HG03521 (cell line): ENCODE measurements at regions not wholly inside any gene's neighbourhood (a gene's known extent, or its start where the extent isn't known, plus 50 kb on each side); places are given as distances from the start of the nearest gene placed in this dataset.
A peak's percentile ranks its signal among the peaks of the same experiment; 100 is the strongest.
"Not testable (repeated sequence)": the region's sequence is repeated elsewhere in the genome, so short reads cannot be mapped to it uniquely, and the experiment has no call there.

ENCODE experiments used
- ATAC-seq: cut with Tn5 transposase; IDR thresholded peaks from one replicate; pipeline ENCODE4 v1.9.1; 2021; ENCODE audit warnings: mild to moderate bottlenecking, moderate library complexity; ENCODE audit not compliant: unreplicated experiment

DNA sequence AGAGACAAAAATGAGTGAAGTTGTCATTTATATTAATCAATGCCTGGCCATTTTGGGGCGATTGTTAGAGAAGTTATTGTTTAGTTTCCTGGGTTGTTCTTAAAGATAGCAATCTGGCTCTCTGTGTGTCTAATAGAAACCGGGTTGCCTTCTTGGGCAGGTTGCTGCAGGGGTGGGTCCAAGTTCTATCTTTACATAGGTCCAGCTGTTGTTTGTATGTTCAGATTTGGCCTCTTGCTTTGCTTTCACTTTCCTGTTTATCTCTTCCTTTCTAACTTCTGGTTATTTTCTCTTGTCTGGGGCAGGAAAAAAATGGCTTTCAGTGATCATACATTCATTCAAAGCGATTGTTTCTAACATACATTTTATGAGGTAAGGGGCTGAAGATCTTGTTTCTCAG is 128.4 kb upstream of the NOX3 start:
- no peak for ATAC-seq

- no peak for ATAC-seq
Observed at GRCh38 chr6:155582016-155582991, 126.7 kb upstream of the NOX3 start.

DNA sequence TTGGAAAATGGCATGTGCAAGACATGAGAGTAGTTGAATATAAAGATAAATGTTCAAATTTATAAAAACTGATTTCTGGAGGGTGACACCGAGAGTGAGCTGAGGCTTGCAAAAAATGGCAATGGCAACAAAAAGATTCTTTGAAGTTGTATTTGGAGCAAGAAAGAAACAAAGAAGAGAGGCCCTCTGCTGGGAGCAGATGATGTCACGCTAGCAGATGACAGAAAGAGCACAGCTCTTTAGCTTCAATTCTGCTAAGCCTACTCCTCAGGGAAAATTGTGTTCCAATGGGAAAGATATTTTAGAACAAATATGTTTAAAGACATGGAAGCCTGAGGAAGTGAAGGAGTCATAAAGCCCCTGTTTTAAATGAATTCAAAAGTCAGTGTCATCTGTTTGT is 125.3 kb upstream of the NOX3 start:
- ATAC-seq: no peak

GRCh38 chr6:155578251-155578650 is 122.6 kb upstream of the NOX3 start:
- no peak for ATAC-seq

DNA sequence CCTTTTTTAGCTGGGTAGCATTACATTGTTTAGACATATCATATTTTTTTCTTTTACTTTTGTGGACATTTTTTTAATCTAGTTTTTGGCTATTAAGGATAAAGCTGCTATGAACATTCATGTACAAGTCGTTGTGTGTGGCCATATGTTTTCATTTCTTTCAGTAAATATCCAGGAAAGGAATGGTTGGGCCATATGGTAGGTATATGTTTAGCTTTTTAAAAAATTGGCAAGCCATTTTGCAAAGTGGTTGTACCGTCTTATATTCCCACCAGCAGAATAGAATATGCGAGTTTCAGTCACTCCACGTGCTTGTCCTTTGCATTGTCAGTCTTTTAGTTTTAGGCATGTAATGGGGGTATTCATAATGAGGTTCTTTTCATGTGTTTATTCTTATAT is 106.3 kb upstream of the NOX3 start:
- no peak for ATAC-seq

- ATAC-seq: no peak
Observed at GRCh38 chr6:155561257-155561965, 105.8 kb upstream of the NOX3 start.

GRCh38 chr6:155549928-155550327 is 94.3 kb upstream of the NOX3 start:
- ATAC-seq: no peak

GRCh38 chr6:155549028-155549798 is 93.6 kb upstream of the NOX3 start:
- no peak for ATAC-seq

GRCh38 chr6:155548576-155548975 is 92.9 kb upstream of the NOX3 start:
- ATAC-seq: no peak

DNA sequence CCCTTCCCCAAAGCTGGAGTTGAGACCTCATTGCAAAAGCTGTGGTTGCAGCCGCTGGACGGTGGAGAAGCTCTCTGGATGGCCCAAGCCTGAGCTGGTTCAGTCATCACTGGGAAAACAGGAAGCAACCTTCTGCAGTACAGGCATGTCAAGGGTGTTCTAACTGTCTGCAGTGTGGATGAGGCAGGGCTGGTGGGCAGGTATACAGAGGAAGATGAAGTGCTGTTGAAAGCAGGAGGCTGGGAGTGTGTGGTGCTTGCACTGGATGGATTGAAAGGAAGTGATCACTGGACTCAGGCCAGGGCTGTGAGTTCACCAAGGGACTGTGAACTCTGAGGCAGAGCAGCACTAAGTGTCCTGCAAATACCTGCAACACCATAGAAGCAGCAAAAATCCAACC is 89.0 kb upstream of the NOX3 start:
- no peak for ATAC-seq

GRCh38 chr6:155543166-155543847 is 87.7 kb upstream of the NOX3 start:
- ATAC-seq: no peak

DNA sequence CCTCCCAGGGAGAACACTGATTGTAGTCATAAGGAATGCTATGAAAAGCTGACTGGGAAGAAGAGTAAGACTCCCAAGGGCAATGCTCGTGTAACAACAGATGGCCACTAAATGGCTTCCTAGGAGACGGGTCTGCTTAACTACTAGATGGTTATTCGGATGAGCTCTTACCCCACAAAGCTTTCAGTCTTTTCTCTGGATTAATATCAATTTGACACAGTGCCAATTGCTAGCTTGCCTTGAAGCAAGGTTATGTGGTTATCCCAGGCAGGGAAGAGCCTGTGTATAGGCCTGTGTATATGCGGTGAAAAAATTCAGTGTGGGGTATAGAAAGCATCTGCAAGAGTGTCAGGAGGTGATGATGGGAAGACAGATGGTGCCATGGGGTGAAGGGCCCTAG is 86.4 kb upstream of the NOX3 start:
- no peak for ATAC-seq

DNA sequence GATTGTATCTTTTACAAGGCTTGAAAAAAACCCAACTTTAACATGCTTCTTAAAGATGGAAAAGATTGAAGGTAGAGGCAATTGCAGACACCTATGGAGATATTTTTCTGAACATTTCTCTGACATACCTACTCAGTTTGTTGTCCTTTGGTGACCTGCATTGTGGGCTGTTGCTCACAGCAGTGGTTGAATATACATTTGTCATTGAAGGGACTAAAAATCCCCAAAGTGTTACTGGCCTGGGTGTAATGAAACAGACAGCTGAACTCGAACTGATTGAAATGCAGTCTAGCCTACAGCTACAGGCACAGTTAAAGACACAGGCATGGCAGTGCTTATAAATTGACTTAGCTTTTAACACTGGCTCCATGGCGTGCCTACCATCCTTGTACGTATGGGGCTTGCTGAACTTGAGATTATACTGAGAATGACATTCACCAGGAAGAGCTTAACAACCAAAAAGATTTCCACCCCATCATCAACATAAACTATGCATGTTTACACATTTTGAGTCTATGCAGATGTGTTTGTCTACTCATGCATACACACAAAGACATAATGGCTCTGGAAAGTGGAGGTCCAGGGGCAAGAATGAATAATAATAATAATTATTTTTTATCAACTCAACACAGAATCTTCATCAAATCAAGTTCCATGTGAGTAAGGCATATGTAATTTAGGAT is 83.2 kb upstream of the NOX3 start:
- ATAC-seq: no peak

- ATAC-seq: no peak
Observed at GRCh38 chr6:155534678-155535077, 79.0 kb upstream of the NOX3 start.

DNA sequence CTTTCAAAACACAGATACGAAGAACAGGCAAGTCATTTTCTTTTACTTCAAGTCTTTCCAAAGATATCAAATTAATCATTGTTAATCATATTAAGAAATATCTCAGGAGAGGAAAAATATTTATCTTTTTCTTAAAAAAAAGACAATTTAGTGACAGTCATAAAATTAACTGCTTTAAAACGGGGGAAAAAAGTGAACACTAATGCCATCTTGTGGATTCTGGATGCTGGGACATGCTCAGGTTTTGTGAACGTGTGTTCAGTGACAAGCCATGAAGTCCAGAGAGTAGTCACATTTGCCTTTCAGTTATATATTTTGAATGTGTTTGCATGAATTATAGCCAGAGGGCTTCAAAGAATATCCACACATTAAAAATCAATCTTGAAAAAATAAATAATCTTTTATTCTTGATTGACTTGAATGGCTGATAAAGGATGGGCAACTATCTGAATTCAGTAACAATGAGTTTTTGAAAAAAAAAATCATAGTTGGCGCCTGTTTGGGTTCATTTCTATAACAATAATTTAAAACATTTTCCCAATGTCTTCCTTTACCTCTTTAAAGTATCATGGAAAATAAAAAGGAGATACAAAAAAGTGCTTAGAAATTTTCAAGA is 74.7 kb upstream of the NOX3 start:
- ATAC-seq: peak; percentile 62

GRCh38 chr6:155529814-155530213 is 74.2 kb upstream of the NOX3 start:
- ATAC-seq: not testable (repeated sequence)

DNA sequence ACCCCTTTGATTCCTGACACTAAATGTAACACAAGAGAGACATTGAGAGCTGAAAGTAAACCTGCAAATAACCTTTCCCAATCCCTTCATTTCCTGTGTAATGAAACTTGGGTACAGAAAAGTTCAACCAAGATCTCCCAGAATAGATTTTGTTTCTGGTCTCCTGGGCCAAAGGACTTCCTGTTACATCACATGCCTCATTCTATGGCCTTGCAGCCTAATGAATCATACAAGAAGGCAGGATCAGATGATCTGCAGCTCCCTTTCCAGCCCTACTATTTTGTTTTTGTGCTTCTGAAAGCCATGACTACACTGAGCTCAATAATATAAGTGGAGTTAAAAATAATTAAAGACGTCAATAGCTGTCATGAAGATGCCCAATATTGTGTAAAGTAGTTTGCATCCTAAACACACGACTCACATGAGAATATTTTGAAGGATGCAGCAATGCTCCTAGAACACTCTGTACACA is 73.4 kb upstream of the NOX3 start:
- ATAC-seq: no peak

DNA sequence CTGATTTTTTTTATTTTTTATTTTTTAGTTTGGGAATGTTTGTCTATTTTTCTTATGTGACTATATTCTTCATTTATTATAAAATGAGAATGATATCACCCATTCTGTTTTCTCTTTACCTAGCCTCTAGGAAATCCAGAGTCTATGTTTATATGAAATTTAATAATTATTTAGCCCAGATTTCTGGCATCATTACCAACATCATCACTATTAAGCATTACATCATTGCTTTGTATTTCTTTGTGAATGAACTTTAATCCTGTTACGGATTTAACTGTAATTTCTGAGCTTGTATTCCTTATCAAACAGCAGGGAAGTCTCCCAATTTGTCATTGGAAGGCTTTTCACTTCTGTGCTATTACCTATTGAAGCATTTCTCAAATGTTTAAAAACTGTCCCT is 72.7 kb upstream of the NOX3 start:
- ATAC-seq: no peak

- ATAC-seq: no peak
Observed at GRCh38 chr6:155527443-155527842, 71.8 kb upstream of the NOX3 start.
